HuH-7.5 (cell line): ENCODE measurements at regions not wholly inside any gene's neighbourhood (a gene's known extent, or its start where the extent isn't known, plus 50 kb on each side); places are given as distances from the start of the nearest gene placed in this dataset.

Experiments
- DNase-seq: peaks from one replicate; pipeline ENCODE4 v3.0.0; 2011; ENCODE audit warnings: low spot score

- no peak for DNase-seq
Measured at GRCh38 chr2:59575191-59575590, 978.3 kb downstream of the BCL11A start.

- no peak for DNase-seq
Measured at GRCh38 chr2:59572227-59572626, 981.2 kb downstream of the BCL11A start.

GRCh38 chr2:59570818-59571217, 982.6 kb downstream of the BCL11A start:
- DNase-seq, result no peak

GRCh38 chr2:59569124-59569523, 984.3 kb downstream of the BCL11A start:
- no peak for DNase-seq

GRCh38 chr2:59568461-59568860, 985.0 kb downstream of the BCL11A start:
- no peak for DNase-seq

GRCh38 chr2:59567151-59567550, 986.3 kb downstream of the BCL11A start:
- no peak for DNase-seq

- DNase-seq, result no peak
Measured at GRCh38 chr2:59566739-59567138, 986.7 kb downstream of the BCL11A start.

- no peak for DNase-seq
Measured at GRCh38 chr2:59561281-59561680, 992.2 kb downstream of the BCL11A start.

GRCh38 chr2:59560769-59561168, 992.7 kb downstream of the BCL11A start:
- DNase-seq, result no peak

- DNase-seq, result no peak
Measured at GRCh38 chr2:59540864-59541263, 1012.6 kb downstream of the BCL11A start.

- DNase-seq, result no peak
Measured at GRCh38 chr2:59538398-59538911, 1015.0 kb downstream of the BCL11A start.

- DNase-seq, result no peak
Measured at GRCh38 chr2:59532808-59533207, 1020.6 kb downstream of the BCL11A start.

GRCh38 chr2:59530258-59530657, 1023.2 kb downstream of the BCL11A start:
- DNase-seq, result no peak

GRCh38 chr2:59529726-59530125, 1023.7 kb downstream of the BCL11A start:
- DNase-seq, result no peak

- no peak for DNase-seq
Measured at GRCh38 chr2:59528525-59528924, 1024.9 kb downstream of the BCL11A start.

GRCh38 chr2:59502981-59503380, 1050.5 kb downstream of the BCL11A start:
- no peak for DNase-seq

- no peak for DNase-seq
Measured at GRCh38 chr2:59490994-59491393, 1062.5 kb downstream of the BCL11A start.

- DNase-seq, result no peak
Measured at GRCh38 chr2:59490192-59490591, 1063.3 kb downstream of the BCL11A start.

- DNase-seq, result no peak
Measured at GRCh38 chr2:59484673-59485072, 1068.8 kb downstream of the BCL11A start.

GRCh38 chr2:59463426-59463825, 1090.0 kb downstream of the BCL11A start:
- DNase-seq, result no peak

- no peak for DNase-seq
Measured at GRCh38 chr2:59462422-59463197, 1090.8 kb downstream of the BCL11A start.

- DNase-seq, result no peak
Measured at GRCh38 chr2:59461127-59461526, 1092.3 kb downstream of the BCL11A start.

- DNase-seq, result no peak
Measured at GRCh38 chr2:59458800-59459199, 1094.7 kb downstream of the BCL11A start.

- DNase-seq, result no peak
Measured at GRCh38 chr2:59456285-59456684, 1097.2 kb downstream of the BCL11A start.
